ENCODE measurements at regions not wholly inside any gene's neighbourhood (a gene's known extent, or its start where the extent isn't known, plus 50 kb on each side); places are given as distances from the start of the nearest gene placed in this dataset.

DNA sequence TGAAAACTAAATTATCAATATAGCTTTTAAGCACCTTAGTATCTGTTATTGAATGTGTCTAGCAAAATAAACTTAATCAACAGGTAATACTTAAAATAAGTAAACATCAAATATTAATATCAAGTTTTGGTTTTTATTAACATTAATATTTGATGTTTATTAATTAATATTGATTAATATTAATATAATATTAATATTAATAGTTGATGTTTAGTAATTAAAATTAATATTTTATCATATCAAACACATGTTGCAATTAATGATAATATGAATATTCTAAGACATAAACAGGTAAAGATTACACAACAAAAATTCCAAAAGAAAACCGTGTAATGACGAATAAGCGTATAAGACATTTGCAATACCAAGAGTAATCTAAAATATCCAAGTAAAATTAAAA, 222.8 kb upstream of the PRR20A start:
- Histone ChIP-seq H2AFZ (ENCODE audit: low read depth, low read length) (no peak overlapping the region), H3K27ac (ENCODE audit: insufficient read depth, low read depth, low read length) (no peak overlapping the region), H3K4me3 (replicated peaks in 1 of 3; ENCODE audit: insufficient read depth in 1 of 3, low read depth in 1 of 3, low read length in 3 of 3) (no peak overlapping the region), H3K4me1 (ENCODE audit: control insufficient read depth, extremely low read depth, insufficient read depth, low read length) (no peaks in the 10 kb centered on the region), H3K79me2 (ENCODE audit: control insufficient read depth, insufficient read depth, low read length) (no peaks in the 10 kb centered on the region), H3K36me3 (ENCODE audit: control insufficient read depth in 2 of 2, extremely low read depth in 1 of 2, insufficient read depth in 2 of 2, low read length in 2 of 2) (no peaks in the 10 kb centered on the region), H4K20me1 (replicated peaks; ENCODE audit: control insufficient read depth, extremely low read depth, insufficient read depth, low read length) (no peaks in the 10 kb centered on the region), H3K4me2 (ENCODE audit: insufficient read depth, low read length) (no peak overlapping the region), H3K27me3 (ENCODE audit: control insufficient read depth in 2 of 2, insufficient read depth in 2 of 2, low read length in 2 of 2) (no peaks in the 10 kb centered on the region), H3K9me3 (replicated peaks; ENCODE audit: control insufficient read depth, insufficient read depth, low read length) (no peaks in the 10 kb centered on the region), H3K9me1 (replicated peaks; ENCODE audit: control insufficient read depth, extremely low read depth, insufficient read depth, low read length) (no peaks in the 10 kb centered on the region), H3K9ac (replicated peaks; ENCODE audit: extremely low read depth, insufficient read depth, low read length) (no peak overlapping the region)
- CTCF ChIA-PET: no interaction called here
- FAIRE-seq (no peak), DNase-seq (ENCODE audit: low read depth, low spot score) (no peak)
- intact Hi-C loops (cut with micrococcal nuclease) (no loop called here), dilution Hi-C loops (cut with MboI; ENCODE audit: extremely low pct_ligation_motif_present, low sequenced_read_pairs) (no loop called here)
- BruUV-seq (replicated peaks): no TSS peak
- TF ChIP-seq EZH2 (IDR thresholded peaks at IDR 0.05; ENCODE audit: borderline replicate concordance, low read depth, low read length, severe bottlenecking) (no peak), JUN (IDR thresholded peaks at IDR 0.05; ENCODE audit: borderline replicate concordance, insufficient read depth, insufficient read length, low read depth) (no peak), GATA2 (IDR thresholded peaks at IDR 0.05; ENCODE audit: insufficient read depth, insufficient read length, low read depth, low read length) (no peak), FOS (IDR thresholded peaks at IDR 0.05; ENCODE audit: borderline replicate concordance, insufficient read depth, low read length) (no peak), POLR2AphosphoS5 (IDR thresholded peaks at IDR 0.05; ENCODE audit: insufficient read depth, low read depth, low read length) (no peak), POLR2A (IDR thresholded peaks at IDR 0.05; ENCODE audit: low read depth, low read length) (no peak)
- TF ChIP-seq, protein P1, sequence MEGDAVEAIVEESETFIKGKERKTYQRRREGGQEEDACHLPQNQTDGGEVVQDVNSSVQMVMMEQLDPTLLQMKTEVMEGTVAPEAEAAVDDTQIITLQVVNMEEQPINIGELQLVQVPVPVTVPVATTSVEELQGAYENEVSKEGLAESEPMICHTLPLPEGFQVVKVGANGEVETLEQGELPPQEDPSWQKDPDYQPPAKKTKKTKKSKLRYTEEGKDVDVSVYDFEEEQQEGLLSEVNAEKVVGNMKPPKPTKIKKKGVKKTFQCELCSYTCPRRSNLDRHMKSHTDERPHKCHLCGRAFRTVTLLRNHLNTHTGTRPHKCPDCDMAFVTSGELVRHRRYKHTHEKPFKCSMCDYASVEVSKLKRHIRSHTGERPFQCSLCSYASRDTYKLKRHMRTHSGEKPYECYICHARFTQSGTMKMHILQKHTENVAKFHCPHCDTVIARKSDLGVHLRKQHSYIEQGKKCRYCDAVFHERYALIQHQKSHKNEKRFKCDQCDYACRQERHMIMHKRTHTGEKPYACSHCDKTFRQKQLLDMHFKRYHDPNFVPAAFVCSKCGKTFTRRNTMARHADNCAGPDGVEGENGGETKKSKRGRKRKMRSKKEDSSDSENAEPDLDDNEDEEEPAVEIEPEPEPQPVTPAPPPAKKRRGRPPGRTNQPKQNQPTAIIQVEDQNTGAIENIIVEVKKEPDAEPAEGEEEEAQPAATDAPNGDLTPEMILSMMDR (IDR thresholded peaks at IDR 0.05; ENCODE audit: extremely low read depth in 1 of 2, insufficient read depth in 1 of 2, low read depth in 1 of 2, low read length in 2 of 2): no peak
- TF ChIP-seq, protein P2, sequence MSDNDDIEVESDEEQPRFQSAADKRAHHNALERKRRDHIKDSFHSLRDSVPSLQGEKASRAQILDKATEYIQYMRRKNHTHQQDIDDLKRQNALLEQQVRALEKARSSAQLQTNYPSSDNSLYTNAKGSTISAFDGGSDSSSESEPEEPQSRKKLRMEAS (IDR thresholded peaks at IDR 0.05; ENCODE audit: insufficient read depth, insufficient read length): no peak
- POLR2A ChIA-PET: no interaction called here
